ENCODE measurements at regions not wholly inside any gene's neighbourhood (a gene's known extent, or its start where the extent isn't known, plus 50 kb on each side); places are given as distances from the start of the nearest gene placed in this dataset.

GRCh38 chr4:37742149-37742548 lies 56.0 kb upstream of the RELL1 start:
- WGBS, 4 donors: 41 to 100% (median 93%) methylated on average over 1 of the region's 1 CpG
- DNase-seq (no peak), ATAC-seq (no peak)
- no peak overlapping the region for H3K4me3 ChIP-seq
- H3K36me3 ChIP-seq: no peaks in the 10 kb centered on the region
- H3K4me1 ChIP-seq: no peaks in the 10 kb centered on the region
- TF ChIP-seq POLR2A (IDR thresholded peaks at IDR 0.05) (no peak), CTCF (IDR thresholded peaks at IDR 0.05) (no peak)
- intact Hi-C loops (cut with DNase I): no loop called here
- no peaks in the 10 kb centered on the region for H3K9me3 ChIP-seq
- no peaks in the 10 kb centered on the region for H3K27me3 ChIP-seq
- H3K27ac ChIP-seq: no peak overlapping the region

- Histone ChIP-seq H3K4me3 (no peak overlapping the region), H3K4me1 (no peaks in the 10 kb centered on the region), H3K36me3 (no peaks in the 10 kb centered on the region), H3K9me3 (no peaks in the 10 kb centered on the region), H3K27ac (no peak overlapping the region), H3K27me3 (no peaks in the 10 kb centered on the region)
- TF ChIP-seq POLR2A (IDR thresholded peaks at IDR 0.05) (no peak), CTCF (IDR thresholded peaks at IDR 0.05) (no peak)
- WGBS, 4 donors: 95 to 97% (median 96%) methylated on average over 4 of the region's 4 CpGs
- no peak for DNase-seq
- intact Hi-C loops (cut with DNase I): no loop called here
- no peak for ATAC-seq
Measured at GRCh38 chr4:37741564-37741963, 55.4 kb upstream of the RELL1 start.

GRCh38 chr4:37740546-37740945 lies 54.4 kb upstream of the RELL1 start:
- DNase-seq: no peak
- H3K4me3 ChIP-seq: no peak overlapping the region
- TF ChIP-seq POLR2A (IDR thresholded peaks at IDR 0.05) (no peak), CTCF (IDR thresholded peaks at IDR 0.05) (no peak)
- peaks cover 0 to 5% (median 0%) of the 10 kb centered on the region in 12 donors for H3K4me1 ChIP-seq
- no peaks in the 10 kb centered on the region for H3K27me3 ChIP-seq
- H3K9me3 ChIP-seq: no peaks in the 10 kb centered on the region
- WGBS, 4 donors: 42 to 53% (median 45%) methylated on average over 5 of the region's 5 CpGs
- no peak overlapping the region for H3K27ac ChIP-seq
- ATAC-seq: no peak
- intact Hi-C loops (cut with DNase I): no loop called here
- H3K36me3 ChIP-seq: no peaks in the 10 kb centered on the region

GRCh38 chr4:37737466-37737865 lies 51.3 kb upstream of the RELL1 start:
- ATAC-seq (no peak), DNase-seq (no peak)
- no peaks in the 10 kb centered on the region for H3K9me3 ChIP-seq
- H3K4me3 ChIP-seq: no peak overlapping the region
- no peaks in the 10 kb centered on the region for H3K36me3 ChIP-seq
- no peaks in the 10 kb centered on the region for H3K27me3 ChIP-seq
- 87 to 94% (median 93%) methylated on average over 4 of the region's 4 CpGs for WGBS, 4 donors
- no peak overlapping the region for H3K27ac ChIP-seq
- H3K4me1 ChIP-seq: peaks cover 0 to 9% (median 0%) of the 10 kb centered on the region in 12 donors
- TF ChIP-seq CTCF (IDR thresholded peaks at IDR 0.05): no peak
- no peak for TF ChIP-seq POLR2A (IDR thresholded peaks at IDR 0.05)
- intact Hi-C loops (cut with DNase I): no loop called here
